ENCODE measurements at regions not wholly inside any gene's neighbourhood (a gene's known extent, or its start where the extent isn't known, plus 50 kb on each side); places are given as distances from the start of the nearest gene placed in this dataset.
"Not testable (repeated sequence)": the region's sequence is repeated elsewhere in the genome, so short reads cannot be mapped to it uniquely, and the experiment has no call there.

- DNase-seq (ENCODE audit: low spot score), result no peak
These were observed 103.9 kb upstream of the SOX21 start for GRCh38 chr13:94816256-94816655.

- no peak for DNase-seq (ENCODE audit: low spot score)
These were observed 101.7 kb upstream of the SOX21 start for GRCh38 chr13:94813920-94814475.

GRCh38 chr13:94811753-94812152, 99.4 kb upstream of the SOX21 start:
- DNase-seq (ENCODE audit: low spot score), result no peak

GRCh38 chr13:94800423-94800822, 88.1 kb upstream of the SOX21 start:
- no peak for DNase-seq (ENCODE audit: low spot score)

DNA sequence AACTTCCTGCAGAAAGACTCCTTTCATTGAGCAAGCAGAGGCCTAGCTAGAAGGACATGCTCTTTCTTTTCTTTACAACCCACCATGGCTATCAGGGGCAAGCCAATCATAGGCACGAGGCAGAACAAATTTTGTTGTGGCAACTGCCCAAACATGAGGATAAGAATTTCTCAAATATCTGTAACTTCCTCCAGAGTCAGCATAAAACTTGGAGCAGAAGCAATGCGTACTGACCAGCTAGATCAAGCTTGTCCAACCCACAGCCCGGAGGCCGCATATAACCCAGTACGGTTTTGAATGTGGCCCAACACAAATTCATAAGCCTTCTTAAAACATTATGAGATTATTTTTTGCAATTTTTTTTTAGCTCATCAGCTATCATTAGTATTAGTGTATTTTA, 87.0 kb upstream of the SOX21 start:
- no peak for DNase-seq (ENCODE audit: low spot score)

DNA sequence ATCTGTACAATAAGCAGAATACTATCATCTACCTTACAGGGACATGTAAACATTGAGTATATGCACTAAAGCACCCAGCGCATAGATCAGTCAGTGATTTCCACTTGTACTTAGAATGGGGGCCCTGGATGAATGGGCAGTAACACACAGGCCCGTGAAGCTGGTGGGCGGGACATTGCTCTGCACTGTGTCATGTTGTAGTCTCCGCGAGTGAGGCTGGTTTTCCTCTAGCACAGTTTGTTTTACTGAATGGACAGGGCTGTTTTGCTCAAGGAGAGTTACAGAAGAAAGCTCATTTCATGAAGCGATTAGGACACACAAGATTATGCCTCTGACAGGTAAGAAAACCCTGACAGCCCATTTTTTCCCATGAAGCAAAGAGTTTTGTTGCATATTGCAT, 86.4 kb upstream of the SOX21 start:
- no peak for DNase-seq (ENCODE audit: low spot score)

DNA sequence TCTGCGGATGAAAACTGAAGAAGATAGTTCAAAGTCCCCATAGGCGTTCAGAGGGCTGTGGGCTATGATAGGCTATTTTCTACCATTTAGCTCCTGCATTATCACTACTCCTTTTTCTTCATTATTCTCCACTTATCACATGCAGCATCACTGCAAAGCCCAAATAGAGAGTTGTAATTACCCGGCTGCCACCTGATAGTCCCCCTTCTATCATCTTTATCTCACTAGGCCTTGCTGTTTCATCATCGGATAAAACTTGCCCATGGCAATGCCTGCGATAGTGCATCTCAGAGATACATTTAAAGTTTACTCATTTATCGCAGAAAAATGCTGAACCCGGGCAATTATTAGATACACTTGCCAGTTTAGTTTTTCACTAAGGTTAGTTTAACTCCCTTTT, 82.9 kb upstream of the SOX21 start:
- no peak for DNase-seq (ENCODE audit: low spot score)

- DNase-seq (ENCODE audit: low spot score), result not testable (repeated sequence)
These were observed 73.9 kb upstream of the SOX21 start for GRCh38 chr13:94786246-94786645.

DNA sequence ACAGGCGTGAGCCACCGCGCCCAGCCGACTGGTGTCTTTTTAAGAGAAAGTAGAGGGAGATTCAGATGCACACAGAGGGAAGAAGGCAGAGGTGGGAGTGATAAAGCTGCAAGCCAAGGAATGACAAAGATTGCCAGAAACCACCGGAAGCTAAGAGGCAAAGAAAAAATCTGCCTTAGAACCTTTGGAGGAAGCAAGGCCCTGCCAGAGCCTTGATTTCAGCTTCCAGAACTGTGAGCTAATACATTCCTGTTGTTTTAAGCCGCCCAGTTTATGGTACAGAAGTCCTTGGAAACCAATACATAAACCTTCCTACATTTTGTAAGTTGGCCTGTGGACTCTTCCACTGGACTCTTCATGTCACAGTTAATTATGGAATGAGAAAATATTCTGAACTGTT, 71.7 kb upstream of the SOX21 start:
- no peak for DNase-seq (ENCODE audit: low spot score)

- no peak for DNase-seq (ENCODE audit: low spot score)
These were observed 71.1 kb upstream of the SOX21 start for GRCh38 chr13:94783489-94783888.

DNA sequence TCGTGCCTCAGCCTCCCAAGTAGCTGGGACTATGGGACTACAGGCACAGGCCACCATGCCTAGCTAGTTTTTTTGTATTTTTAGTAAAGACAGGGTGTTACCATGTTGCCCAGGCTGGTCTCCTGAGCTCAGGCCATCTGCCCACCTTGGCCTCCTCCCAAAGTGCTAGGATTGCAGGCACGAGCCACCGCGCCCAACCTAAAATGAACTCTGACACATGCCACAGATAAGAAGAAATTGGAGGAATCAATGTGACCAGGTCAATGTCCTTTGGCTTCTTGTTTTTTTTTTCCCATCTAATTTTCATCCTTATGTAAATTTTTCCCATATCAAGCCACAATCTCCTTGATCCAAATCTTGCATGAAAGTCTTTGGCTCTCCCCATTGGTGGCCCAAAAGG, 68.1 kb upstream of the SOX21 start:
- DNase-seq (ENCODE audit: low spot score), result no peak

GRCh38 chr13:94778986-94779385, 66.6 kb upstream of the SOX21 start:
- no peak for DNase-seq (ENCODE audit: low spot score)

- DNase-seq (ENCODE audit: low spot score), result no peak
These were observed 66.2 kb upstream of the SOX21 start for GRCh38 chr13:94778585-94778984.

GRCh38 chr13:94776956-94777355, 64.6 kb upstream of the SOX21 start:
- no peak for DNase-seq (ENCODE audit: low spot score)

- DNase-seq (ENCODE audit: low spot score), result no peak
These were observed 64.0 kb upstream of the SOX21 start for GRCh38 chr13:94776300-94776699.

DNA sequence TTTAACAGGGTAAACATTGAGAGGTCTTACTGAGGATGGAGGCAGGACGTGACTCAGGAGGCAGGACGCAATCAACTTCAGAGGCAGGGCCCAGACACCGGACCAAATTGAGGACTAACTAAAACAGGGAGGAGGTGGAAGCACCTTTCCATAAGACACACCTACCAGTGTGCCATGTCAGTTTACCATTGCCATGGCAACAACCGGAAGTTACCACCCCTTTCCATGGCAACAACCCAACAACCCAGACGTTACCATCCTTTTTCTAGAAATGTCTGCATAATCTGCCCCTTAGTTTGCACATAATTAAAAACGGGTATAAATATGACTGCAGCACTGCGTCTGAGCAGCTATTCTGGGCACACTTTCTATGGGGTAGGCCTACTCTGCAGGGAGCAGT, 53.5 kb upstream of the SOX21 start:
- no peak for DNase-seq (ENCODE audit: low spot score)

DNA sequence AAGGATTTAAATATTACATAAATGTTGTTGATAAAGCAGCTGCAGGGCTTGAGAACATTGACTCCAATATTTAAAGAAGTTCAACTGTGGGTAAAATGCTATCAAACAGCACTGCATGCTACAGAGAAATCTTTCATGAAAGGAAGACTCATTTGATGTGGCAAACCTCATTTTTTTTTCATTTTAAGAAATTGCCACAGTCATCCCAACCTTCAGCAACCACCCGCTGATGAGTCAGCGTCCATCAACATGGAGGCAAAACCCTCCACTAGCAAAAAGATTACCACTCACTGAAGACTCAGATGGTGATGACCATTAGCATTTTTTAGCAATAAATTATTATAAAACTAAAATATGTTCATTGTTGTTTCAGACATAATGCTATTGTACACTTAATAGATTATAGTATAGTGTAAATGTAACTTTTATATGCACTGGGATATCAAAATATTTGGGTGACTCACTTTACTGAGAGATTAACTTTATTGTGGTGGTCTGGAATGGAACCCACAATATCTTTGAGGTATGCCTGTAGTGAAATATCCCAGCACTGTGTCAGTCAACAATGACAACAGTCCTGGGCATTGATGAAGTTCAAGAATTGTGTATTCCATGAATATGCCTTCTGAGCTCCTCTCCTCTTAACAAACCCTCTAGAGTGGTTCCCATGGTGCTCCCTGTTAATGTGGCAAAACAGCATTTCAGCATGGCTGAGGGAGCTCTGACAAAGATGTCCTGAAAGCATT, 52.4 kb upstream of the SOX21 start:
- no peak for DNase-seq (ENCODE audit: low spot score)
